SK-N-SH (cell line): ENCODE measurements at regions not wholly inside any gene's neighbourhood (a gene's known extent, or its start where the extent isn't known, plus 50 kb on each side); places are given as distances from the start of the nearest gene placed in this dataset.

ENCODE experiments used
- CTCF ChIA-PET: fragments of 300-600, 350-600 bp; formaldehyde crosslinking; extraction: SDS; loops from one replicate; lab custom pipeline; 2021; lab: Yijun Ruan, JAX
- POLR2A ChIA-PET: fragments of 350-600 bp; sonication (Branson Sonifier 250); formaldehyde crosslinking; extraction: SDS; loops from one replicate; lab custom pipeline; 2020; ENCODE audit warnings: antibody characterized with exemption, inconsistent platforms; lab: Yijun Ruan, JAX
- DNase-seq: peaks from one replicate; pipeline ENCODE4 v3.0.0; 2012
- H2AFZ ChIP-seq: fragments of 200-600 bp; sonication (generic); 2 replicates; pipeline ENCODE4 v1.8.1; 2016; ENCODE audit warnings: antibody characterized with exemption, mild to moderate bottlenecking, low read depth
- H3F3A ChIP-seq: fragments of 200-600 bp; sonication (generic); replicated peaks from 2 replicates; pipeline ENCODE3; 2016; ENCODE audit warnings: antibody characterized with exemption, mild to moderate bottlenecking; ENCODE audit not compliant: insufficient read depth
- H3K27ac ChIP-seq, 2 experiments: fragments of 200-500 bp in 1 of 2; fragments of 200-600 bp in 1 of 2; sonication (Bioruptor generic) in 1 of 2; sonication (generic), shearing (Covaris generic) in 1 of 2; 2 replicates each; pipeline versions ENCODE4 v1.5.1 to v1.6.1; 2014 to 2016; ENCODE audit warnings: low read depth in 2 of 2, inconsistent platforms in 1 of 2, low read length in 1 of 2, mild to moderate bottlenecking in 1 of 2, mixed read lengths in 1 of 2
- H3K27me3 ChIP-seq: fragments of 200-600 bp; sonication (generic), shearing (Covaris generic); 2 replicates; pipeline ENCODE4 v1.6.1; 2016; ENCODE audit warnings: mixed run types; ENCODE audit not compliant: insufficient read depth
- H3K36me3 ChIP-seq, 2 experiments: fragments of 200-500 bp in 1 of 2; fragments of 200-600 bp in 1 of 2; sonication (Bioruptor generic) in 1 of 2; sonication (generic) in 1 of 2; replicated peaks in 1 of 2; 2 replicates each; pipeline versions ENCODE3 to v1.5.1; 2014 to 2016; ENCODE audit warnings: low read length in 1 of 2, mild to moderate bottlenecking in 1 of 2; ENCODE audit not compliant: insufficient read depth in 2 of 2, control insufficient read depth in 1 of 2
- H3K4me1 ChIP-seq, 2 experiments: fragments of 200-500 bp in 1 of 2; fragments of 200-600 bp in 1 of 2; sonication (Bioruptor generic) in 1 of 2; sonication (generic), shearing (Covaris generic) in 1 of 2; 2 replicates each; pipeline versions ENCODE4 v1.5.1 to v1.6.1; 2014 to 2016; ENCODE audit warnings: low read depth in 1 of 2, low read length in 1 of 2, mixed run types in 1 of 2; ENCODE audit not compliant: insufficient read depth in 2 of 2, control insufficient read depth in 1 of 2
- H3K4me2 ChIP-seq: fragments of 200-600 bp; sonication (generic), shearing (Covaris generic); 2 replicates; pipeline ENCODE4 v1.6.1; 2017; ENCODE audit warnings: mixed run types
- H3K4me3 ChIP-seq, 2 experiments: fragments of 200-500 bp in 1 of 2; fragments of 200-600 bp in 1 of 2; sonication (Bioruptor generic) in 1 of 2; sonication (generic), shearing (Covaris generic) in 1 of 2; 2 replicates each; pipeline versions ENCODE4 v1.5.1 to v1.8.1; 2014 to 2016; ENCODE audit warnings: low read depth in 2 of 2, inconsistent platforms in 1 of 2, low read length in 1 of 2, mild to moderate bottlenecking in 1 of 2, mixed read lengths in 1 of 2, moderate library complexity in 1 of 2
- H3K79me2 ChIP-seq: fragments of 200-600 bp; sonication (generic); 2 replicates; pipeline ENCODE4 v1.8.1; 2017; ENCODE audit warnings: mild to moderate bottlenecking; ENCODE audit not compliant: insufficient read depth
- H3K9ac ChIP-seq: fragments of 200-600 bp; sonication (generic); 2 replicates; pipeline ENCODE4 v1.6.1; 2017; ENCODE audit warnings: mixed run types
- H3K9me2 ChIP-seq: fragments of 200-600 bp; sonication (generic); 2 replicates; pipeline ENCODE4 v1.6.1; 2017; ENCODE audit warnings: mixed run types
- H3K9me3 ChIP-seq: fragments of 200-600 bp; sonication (generic); 2 replicates; pipeline ENCODE4 v1.6.1; 2017; ENCODE audit warnings: mixed run types, mild to moderate bottlenecking, moderate library complexity
- H4K20me1 ChIP-seq: fragments of 200-600 bp; sonication (generic); 2 replicates; pipeline ENCODE4 v1.6.1; 2017; ENCODE audit warnings: mild to moderate bottlenecking, mixed run types; ENCODE audit not compliant: insufficient read depth
- CTCF ChIP-seq: fragments of 200-600 bp; sonication (generic); IDR thresholded peaks from 2 replicates; pipeline ENCODE4 v1.6.1; 2017; ENCODE audit warnings: antibody characterized with exemption, mild to moderate bottlenecking, moderate library complexity
- EP300 ChIP-seq, 2 experiments: IDR thresholded peaks; 2 replicates each; pipeline versions ENCODE4 v1.4.0 to v1.6.1; 2012; ENCODE audit warnings: borderline replicate concordance in 1 of 2, low read depth in 1 of 2, low read length in 1 of 2
- FOXM1 ChIP-seq: IDR thresholded peaks from 2 replicates; pipeline ENCODE4 v1.4.0; 2012; ENCODE audit warnings: low read depth, mild to moderate bottlenecking
- GABPA ChIP-seq: IDR thresholded peaks from 2 replicates; pipeline ENCODE4 v1.4.0; 2012; ENCODE audit warnings: low read depth, mild to moderate bottlenecking
- JUND ChIP-seq: IDR thresholded peaks from 2 replicates; pipeline ENCODE4 v1.4.0; 2012
- MAX ChIP-seq: IDR thresholded peaks from 2 replicates; pipeline ENCODE4 v1.4.0; 2012; ENCODE audit warnings: low read depth
- MEF2A ChIP-seq: IDR thresholded peaks from 2 replicates; pipeline ENCODE4 v1.4.0; 2012; ENCODE audit warnings: low read depth, borderline replicate concordance
- NFIC ChIP-seq: IDR thresholded peaks from 2 replicates; pipeline ENCODE4 v1.4.0; 2012; ENCODE audit warnings: borderline replicate concordance
- NRF1 ChIP-seq: IDR thresholded peaks from 2 replicates; pipeline ENCODE4 v1.6.1; 2012; ENCODE audit warnings: low read depth, mild to moderate bottlenecking, low read length
- POLR2AphosphoS5 ChIP-seq: IDR thresholded peaks from 2 replicates; pipeline ENCODE4 v1.6.1; 2012; ENCODE audit warnings: low read depth, low read length
- REST ChIP-seq: IDR thresholded peaks from 2 replicates; pipeline ENCODE4 v1.6.1; 2012; ENCODE audit warnings: mild to moderate bottlenecking, low read depth, low read length, moderate library complexity
- SIN3A ChIP-seq: IDR thresholded peaks from 2 replicates; pipeline ENCODE4 v1.6.1; 2012; ENCODE audit warnings: low read depth, mild to moderate bottlenecking, low read length, moderate library complexity, borderline replicate concordance
- SMC3 ChIP-seq: IDR thresholded peaks from 2 replicates; pipeline ENCODE4 v1.6.1; 2012; ENCODE audit warnings: low read depth, low read length, improper control_type of control experiment
- TAF1 ChIP-seq: IDR thresholded peaks from 2 replicates; pipeline ENCODE4 v1.6.1; 2012; ENCODE audit warnings: low read depth, mild to moderate bottlenecking, low read length, moderate library complexity, borderline replicate concordance
- TCF12 ChIP-seq: IDR thresholded peaks from 2 replicates; pipeline ENCODE4 v1.4.0; 2012
- TEAD4 ChIP-seq: IDR thresholded peaks from 2 replicates; pipeline ENCODE4 v1.4.0; 2012; ENCODE audit warnings: mild to moderate bottlenecking, borderline replicate concordance; ENCODE audit not compliant: insufficient read depth
- USF2 ChIP-seq: fragments of 150-350 bp; IDR thresholded peaks from 2 replicates; pipeline ENCODE4 v1.6.1; 2017; ENCODE audit warnings: antibody characterized with exemption, low read length, low read depth, borderline replicate concordance
- YY1 ChIP-seq: IDR thresholded peaks from 2 replicates; pipeline ENCODE4 v1.4.0; 2012; ENCODE audit warnings: low read depth, mild to moderate bottlenecking
- ZBTB33 ChIP-seq: IDR thresholded peaks from 2 replicates; pipeline ENCODE4 v1.4.0; 2012; ENCODE audit warnings: low read depth, borderline replicate concordance
- WGBS: methylation state at CpG from one replicate; pipeline ENCODE4 v1.1.6; 2017; ENCODE audit warnings: low lambda C conversion rate; 5-methylcytosine and 5-hydroxymethylcytosine counted together

- Histone ChIP-seq H3K4me2 (no peak overlapping the region), H3K4me1 (peaks cover 0 to 7% of the 10 kb centered on the region in 2 experiments; a peak in 2 of 4 replicates), H3F3A (no peaks in the 10 kb centered on the region), H4K20me1 (no peaks in the 10 kb centered on the region)
- DNase-seq: no peak
- WGBS: 38% methylated on average over 4 of the region's 4 CpGs
- POLR2A ChIA-PET: no interaction called here
- TF ChIP-seq MAX: no peak
- TF ChIP-seq SMC3: no peak
- TF ChIP-seq NRF1: no peak
- no peak for TF ChIP-seq CTCF
- no peak for TF ChIP-seq EP300 (IDR thresholded peaks at IDR 0.05; ENCODE audit: borderline replicate concordance in 1 of 2, low read depth in 1 of 2, low read length in 1 of 2)
- TF ChIP-seq YY1: no peak
- TF ChIP-seq ZBTB33: no peak
- no peak for TF ChIP-seq GABPA
- TF ChIP-seq USF2: no peak
- no peak for TF ChIP-seq TEAD4
- no peak for TF ChIP-seq MEF2A
- no peak for TF ChIP-seq FOXM1
- TF ChIP-seq TCF12: no peak
- no peak for TF ChIP-seq SIN3A
- no peak for TF ChIP-seq NFIC
- TF ChIP-seq POLR2AphosphoS5: no peak
- no peak for TF ChIP-seq TAF1
- no peak for TF ChIP-seq JUND
- TF ChIP-seq REST: no peak
- TF ChIP-seq, all 33 proteins: peak for 0
- no peaks in the 10 kb centered on the region for H3K9me3 ChIP-seq
- no peaks in the 10 kb centered on the region for H3K36me3 ChIP-seq
- no peaks in the 10 kb centered on the region for H3K79me2 ChIP-seq
- H3K27me3 ChIP-seq: no peaks in the 10 kb centered on the region
- CTCF ChIA-PET: interaction anchor here (0.9 to 1.7 kb wide), 5 partner anchors 14 to 261 kb away, joined by 3 to 4 read pairs (median 4); no protein-coding TSS in a partner anchor
- H3K4me3 ChIP-seq: no peak overlapping the region
- no peak overlapping the region for H3K27ac ChIP-seq
- H3K9ac ChIP-seq: no peak overlapping the region
- H3K9me2 ChIP-seq: no peaks in the 10 kb centered on the region
- H2AFZ ChIP-seq: no peak overlapping the region
Measured at GRCh38 chr7:25304691-25305090, 76.4 kb upstream of the NPVF start.
